PC-9 (cell line): ENCODE measurements at regions not wholly inside any gene's neighbourhood (a gene's known extent, or its start where the extent isn't known, plus 50 kb on each side); places are given as distances from the start of the nearest gene placed in this dataset.

Experiments
- EZH2 ChIP-seq: fragments of 200-600 bp; sonication (generic); IDR thresholded peaks from 2 replicates; pipeline ENCODE4 v1.8.0; 2017; ENCODE audit warnings: antibody characterized with exemption, low read depth
- TF ChIP-seq, protein P1 (sequence below): fragments of 200-600 bp; sonication (generic); conservative IDR thresholded peaks from 2 replicates; pipeline ENCODE4 v1.6.1; 2017; ENCODE audit warnings: mixed run types, antibody characterized with exemption, mild to moderate bottlenecking, moderate library complexity

DNA sequence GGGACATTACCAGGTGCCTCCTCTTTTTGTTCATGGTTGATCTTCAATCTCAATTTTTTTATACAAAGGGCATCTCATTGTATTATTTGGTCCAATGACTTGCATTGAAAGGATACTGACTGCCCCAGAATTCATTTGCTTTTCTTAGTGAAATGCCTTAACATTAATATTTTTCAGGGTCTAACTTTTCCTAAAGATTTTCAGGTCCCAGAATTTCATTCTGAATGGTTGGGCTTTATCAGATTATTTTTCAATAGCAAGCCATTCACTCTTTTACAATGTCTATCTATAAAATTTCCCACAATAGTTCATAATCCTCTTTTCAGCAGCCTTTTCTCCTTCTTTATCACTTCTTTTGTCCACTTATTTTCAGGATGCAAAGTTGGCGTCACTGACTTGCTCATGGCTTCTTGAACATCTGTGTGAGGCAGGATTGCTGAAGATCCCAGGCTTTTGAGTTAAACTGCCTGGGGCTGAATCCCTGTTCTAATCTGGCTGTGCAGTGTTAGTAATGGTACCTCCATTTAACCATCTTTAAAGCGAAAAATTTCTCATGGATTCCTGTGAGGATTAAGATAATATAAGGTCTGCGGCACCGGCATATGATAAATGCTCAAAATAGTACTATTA, 131.7 kb upstream of the HDAC9 start:
- TF ChIP-seq, protein P1, sequence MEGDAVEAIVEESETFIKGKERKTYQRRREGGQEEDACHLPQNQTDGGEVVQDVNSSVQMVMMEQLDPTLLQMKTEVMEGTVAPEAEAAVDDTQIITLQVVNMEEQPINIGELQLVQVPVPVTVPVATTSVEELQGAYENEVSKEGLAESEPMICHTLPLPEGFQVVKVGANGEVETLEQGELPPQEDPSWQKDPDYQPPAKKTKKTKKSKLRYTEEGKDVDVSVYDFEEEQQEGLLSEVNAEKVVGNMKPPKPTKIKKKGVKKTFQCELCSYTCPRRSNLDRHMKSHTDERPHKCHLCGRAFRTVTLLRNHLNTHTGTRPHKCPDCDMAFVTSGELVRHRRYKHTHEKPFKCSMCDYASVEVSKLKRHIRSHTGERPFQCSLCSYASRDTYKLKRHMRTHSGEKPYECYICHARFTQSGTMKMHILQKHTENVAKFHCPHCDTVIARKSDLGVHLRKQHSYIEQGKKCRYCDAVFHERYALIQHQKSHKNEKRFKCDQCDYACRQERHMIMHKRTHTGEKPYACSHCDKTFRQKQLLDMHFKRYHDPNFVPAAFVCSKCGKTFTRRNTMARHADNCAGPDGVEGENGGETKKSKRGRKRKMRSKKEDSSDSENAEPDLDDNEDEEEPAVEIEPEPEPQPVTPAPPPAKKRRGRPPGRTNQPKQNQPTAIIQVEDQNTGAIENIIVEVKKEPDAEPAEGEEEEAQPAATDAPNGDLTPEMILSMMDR, result no peak
- no peak for TF ChIP-seq EZH2
